ENCODE measurements at regions not wholly inside any gene's neighbourhood (a gene's known extent, or its start where the extent isn't known, plus 50 kb on each side); places are given as distances from the start of the nearest gene placed in this dataset.

DNA sequence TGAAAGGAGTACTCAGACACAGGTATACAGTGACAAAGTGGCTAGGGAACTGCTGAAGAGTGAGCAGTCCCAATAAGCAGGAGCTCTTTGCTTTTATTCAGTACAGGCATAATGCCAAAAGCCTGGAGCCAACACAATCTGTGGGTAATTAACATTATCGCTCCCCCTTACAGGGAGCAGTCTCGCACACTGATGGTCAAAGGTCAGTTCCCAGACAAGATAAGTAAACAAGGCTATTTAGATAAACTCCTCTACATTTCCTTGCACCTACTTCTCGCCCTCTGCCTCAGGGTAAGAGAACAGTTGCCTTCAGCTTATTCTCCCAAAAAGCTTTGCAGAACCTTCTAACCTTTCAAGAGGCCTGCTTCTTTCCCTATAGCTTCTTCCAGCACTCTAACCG, 73.9 kb upstream of the TAF9B start:
- BruUV-seq (replicated peaks): no TSS peak
- ATAC-seq: no peak
- POLR2A ChIA-PET (ENCODE audit: unreplicated experiment): no interaction called here

DNA sequence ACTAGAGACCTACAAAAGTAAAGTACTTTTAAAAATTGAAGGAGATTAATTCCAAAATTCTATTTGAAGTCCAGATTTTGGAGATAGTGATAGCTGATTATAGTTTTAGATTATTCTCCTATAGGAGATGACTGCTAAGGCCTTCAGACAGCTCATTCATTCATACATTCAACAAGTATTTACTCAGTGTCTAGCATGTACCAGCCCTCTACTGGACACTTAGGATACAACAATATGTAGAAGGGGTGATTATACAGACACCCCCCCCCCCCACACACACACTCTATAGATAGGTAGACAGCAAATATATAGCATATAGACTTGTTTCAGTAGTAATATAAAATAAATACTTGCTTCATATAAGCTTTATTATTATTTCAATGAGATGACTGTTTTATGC, 60.4 kb upstream of the TAF9B start:
- Histone ChIP-seq H3K9me2 (replicated peaks; ENCODE audit: low read length) (no peaks in the 10 kb centered on the region), H3K36me3 (ENCODE audit: low read depth, low read length) (no peaks in the 10 kb centered on the region), H3K79me2 (ENCODE audit: low read length) (no peaks in the 10 kb centered on the region), H3K4me3 (ENCODE audit: low read length) (no peak overlapping the region), H3K9ac (ENCODE audit: low read length) (no peak overlapping the region), H4K20me1 (ENCODE audit: low read length) (no peaks in the 10 kb centered on the region), H3K27ac (ENCODE audit: low read length) (no peak overlapping the region), H3F3A (ENCODE audit: low read length, unreplicated experiment) (no peaks in the 10 kb centered on the region), H2AFZ (ENCODE audit: low read length) (no peak overlapping the region), H3K4me1 (ENCODE audit: insufficient read depth, low read length) (no peaks in the 10 kb centered on the region), H3K9me3 (ENCODE audit: low read length) (no peaks in the 10 kb centered on the region), H3K4me2 (ENCODE audit: low read length) (no peak overlapping the region), H3K27me3 (ENCODE audit: low read length) (no peaks in the 10 kb centered on the region)
- ATAC-seq (peak; percentile 78), DNase-seq (peak; percentile 67)
- intact Hi-C loops (cut with micrococcal nuclease): no loop called here
- ChIA-PET POLR2A (ENCODE audit: unreplicated experiment) (no interaction called here), CTCF (interaction anchor here (0.5 to 0.6 kb wide), 3 partner anchors 34 to 403 kb away, joined by 3 read pairs; no protein-coding TSS in a partner anchor)
- BruUV-seq (replicated peaks): no TSS peak
- TF ChIP-seq, protein P1, sequence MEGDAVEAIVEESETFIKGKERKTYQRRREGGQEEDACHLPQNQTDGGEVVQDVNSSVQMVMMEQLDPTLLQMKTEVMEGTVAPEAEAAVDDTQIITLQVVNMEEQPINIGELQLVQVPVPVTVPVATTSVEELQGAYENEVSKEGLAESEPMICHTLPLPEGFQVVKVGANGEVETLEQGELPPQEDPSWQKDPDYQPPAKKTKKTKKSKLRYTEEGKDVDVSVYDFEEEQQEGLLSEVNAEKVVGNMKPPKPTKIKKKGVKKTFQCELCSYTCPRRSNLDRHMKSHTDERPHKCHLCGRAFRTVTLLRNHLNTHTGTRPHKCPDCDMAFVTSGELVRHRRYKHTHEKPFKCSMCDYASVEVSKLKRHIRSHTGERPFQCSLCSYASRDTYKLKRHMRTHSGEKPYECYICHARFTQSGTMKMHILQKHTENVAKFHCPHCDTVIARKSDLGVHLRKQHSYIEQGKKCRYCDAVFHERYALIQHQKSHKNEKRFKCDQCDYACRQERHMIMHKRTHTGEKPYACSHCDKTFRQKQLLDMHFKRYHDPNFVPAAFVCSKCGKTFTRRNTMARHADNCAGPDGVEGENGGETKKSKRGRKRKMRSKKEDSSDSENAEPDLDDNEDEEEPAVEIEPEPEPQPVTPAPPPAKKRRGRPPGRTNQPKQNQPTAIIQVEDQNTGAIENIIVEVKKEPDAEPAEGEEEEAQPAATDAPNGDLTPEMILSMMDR (conservative IDR thresholded peaks at IDR 0.05; ENCODE audit: low read depth, low read length): peak; percentile 61
- no peak for TF ChIP-seq EZH2phosphoT487 (IDR thresholded peaks at IDR 0.05; ENCODE audit: borderline replicate concordance, low read length)

More for the DNA sequence above, 73.9 kb upstream of the TAF9B start:
- Histone ChIP-seq H3K36me3 (ENCODE audit: low read depth, low read length) (no peaks in the 10 kb centered on the region), H4K20me1 (ENCODE audit: low read length) (no peaks in the 10 kb centered on the region), H3K4me1 (ENCODE audit: insufficient read depth, low read length) (no peaks in the 10 kb centered on the region), H3K4me3 (ENCODE audit: low read length) (no peak overlapping the region), H3K9me2 (replicated peaks; ENCODE audit: low read length) (no peaks in the 10 kb centered on the region), H3K4me2 (ENCODE audit: low read length) (no peak overlapping the region), H3F3A (ENCODE audit: low read length, unreplicated experiment) (no peaks in the 10 kb centered on the region), H3K9me3 (ENCODE audit: low read length) (0 out of 2 replicates have a peak, but pooled peaks cover 5% of the 10 kb centered on the region), H3K9ac (ENCODE audit: low read length) (no peak overlapping the region), H3K27ac (ENCODE audit: low read length) (no peak overlapping the region), H3K79me2 (ENCODE audit: low read length) (no peaks in the 10 kb centered on the region), H2AFZ (ENCODE audit: low read length) (no peak overlapping the region), H3K27me3 (ENCODE audit: low read length) (no peaks in the 10 kb centered on the region)
- no peak for DNase-seq
- TF ChIP-seq EZH2phosphoT487 (IDR thresholded peaks at IDR 0.05; ENCODE audit: borderline replicate concordance, low read length) (no peak), EZH2 (IDR thresholded peaks at IDR 0.05; ENCODE audit: low read length, unreplicated experiment) (no peak)
- TF ChIP-seq, protein P1 (conservative IDR thresholded peaks at IDR 0.05; ENCODE audit: low read depth, low read length): no peak
- CTCF ChIA-PET: no interaction called here
- intact Hi-C loops (cut with micrococcal nuclease): no loop called here
